Breast epithelium (tissue), 3 donors: ENCODE measurements at regions not wholly inside any gene's neighbourhood (a gene's known extent, or its start where the extent isn't known, plus 50 kb on each side); places are given as distances from the start of the nearest gene placed in this dataset.

Experiments
- POLR2AphosphoS5 ChIP-seq, 3 donors: sonication (generic); formaldehyde crosslinking; IDR thresholded peaks; one replicate each; pipeline ENCODE4 v1.6.1; 2017; ENCODE audit warnings: antibody characterized with exemption in 3 of 3
- TF ChIP-seq, protein P1 (sequence below), 3 donors: fragments of 450-650 bp; IDR thresholded peaks; one replicate each; pipeline ENCODE4 v1.5.1; 2016 to 2017; ENCODE audit warnings: antibody characterized with exemption in 3 of 3, mild to moderate bottlenecking in 3 of 3, moderate library complexity in 3 of 3

DNA sequence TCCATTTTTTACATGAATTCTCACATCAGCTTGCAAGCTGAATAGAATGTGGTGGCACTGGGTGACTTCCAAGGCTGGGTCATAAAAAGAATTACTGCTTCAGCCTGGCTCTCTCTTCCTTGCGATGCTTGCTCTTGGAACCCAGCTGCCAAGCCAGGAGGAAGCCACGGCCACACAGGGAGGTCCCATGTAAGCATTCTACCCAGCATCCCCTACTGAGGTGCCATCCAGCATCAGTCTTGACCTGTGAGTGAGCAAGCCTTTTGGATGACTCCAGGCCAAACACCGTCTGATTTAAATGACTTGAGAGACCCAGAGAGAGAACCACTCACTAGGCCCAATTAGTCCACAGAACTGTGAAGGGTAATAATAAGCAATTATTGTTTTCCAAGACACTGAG is 750.3 kb upstream of the RAB6C start:
- TF ChIP-seq, protein P1, sequence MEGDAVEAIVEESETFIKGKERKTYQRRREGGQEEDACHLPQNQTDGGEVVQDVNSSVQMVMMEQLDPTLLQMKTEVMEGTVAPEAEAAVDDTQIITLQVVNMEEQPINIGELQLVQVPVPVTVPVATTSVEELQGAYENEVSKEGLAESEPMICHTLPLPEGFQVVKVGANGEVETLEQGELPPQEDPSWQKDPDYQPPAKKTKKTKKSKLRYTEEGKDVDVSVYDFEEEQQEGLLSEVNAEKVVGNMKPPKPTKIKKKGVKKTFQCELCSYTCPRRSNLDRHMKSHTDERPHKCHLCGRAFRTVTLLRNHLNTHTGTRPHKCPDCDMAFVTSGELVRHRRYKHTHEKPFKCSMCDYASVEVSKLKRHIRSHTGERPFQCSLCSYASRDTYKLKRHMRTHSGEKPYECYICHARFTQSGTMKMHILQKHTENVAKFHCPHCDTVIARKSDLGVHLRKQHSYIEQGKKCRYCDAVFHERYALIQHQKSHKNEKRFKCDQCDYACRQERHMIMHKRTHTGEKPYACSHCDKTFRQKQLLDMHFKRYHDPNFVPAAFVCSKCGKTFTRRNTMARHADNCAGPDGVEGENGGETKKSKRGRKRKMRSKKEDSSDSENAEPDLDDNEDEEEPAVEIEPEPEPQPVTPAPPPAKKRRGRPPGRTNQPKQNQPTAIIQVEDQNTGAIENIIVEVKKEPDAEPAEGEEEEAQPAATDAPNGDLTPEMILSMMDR (IDR thresholded peaks at IDR 0.05), result no peak
- TF ChIP-seq POLR2AphosphoS5 (IDR thresholded peaks at IDR 0.05), result no peak
